ENCODE measurements at regions not wholly inside any gene's neighbourhood (a gene's known extent, or its start where the extent isn't known, plus 50 kb on each side); places are given as distances from the start of the nearest gene placed in this dataset.
A peak's percentile ranks its signal among the peaks of the same experiment; 100 is the strongest.

GRCh38 chr3:8365541-8365940, 136.1 kb upstream of the LMCD1 start:
- no peak for DNase-seq

DNA sequence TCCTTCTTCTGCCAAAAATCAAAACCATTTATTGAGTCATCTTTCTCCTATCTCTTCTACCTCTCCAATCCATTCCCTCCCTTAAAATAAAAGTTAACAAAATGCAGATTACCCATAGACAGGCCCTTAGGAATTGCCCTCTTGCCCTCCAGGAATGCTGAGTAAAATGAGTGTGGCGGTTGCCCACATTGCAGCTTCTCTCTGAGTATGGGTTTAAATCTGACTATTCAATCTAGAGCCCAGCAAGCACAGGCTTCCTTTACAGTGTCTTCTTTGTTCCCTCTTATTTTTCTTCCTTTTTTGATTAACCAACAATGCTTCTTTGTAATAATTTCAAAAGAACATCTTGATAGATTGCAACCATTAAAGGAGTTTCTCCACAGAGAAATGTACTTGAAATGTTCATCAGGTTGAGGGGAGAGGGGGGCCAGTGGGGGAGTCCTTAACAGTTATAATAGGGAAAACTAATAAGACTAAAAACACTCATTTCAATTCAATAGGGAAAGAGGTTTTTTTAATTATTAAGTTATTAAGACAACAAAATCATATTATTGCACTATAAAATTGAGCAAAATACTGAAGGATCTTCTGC, 135.3 kb upstream of the LMCD1 start:
- DNase-seq = no peak

GRCh38 chr3:8368598-8368997, 133.0 kb upstream of the LMCD1 start:
- no peak for DNase-seq

- no peak for DNase-seq
Measured at GRCh38 chr3:8369638-8370037, 132.0 kb upstream of the LMCD1 start.

DNA sequence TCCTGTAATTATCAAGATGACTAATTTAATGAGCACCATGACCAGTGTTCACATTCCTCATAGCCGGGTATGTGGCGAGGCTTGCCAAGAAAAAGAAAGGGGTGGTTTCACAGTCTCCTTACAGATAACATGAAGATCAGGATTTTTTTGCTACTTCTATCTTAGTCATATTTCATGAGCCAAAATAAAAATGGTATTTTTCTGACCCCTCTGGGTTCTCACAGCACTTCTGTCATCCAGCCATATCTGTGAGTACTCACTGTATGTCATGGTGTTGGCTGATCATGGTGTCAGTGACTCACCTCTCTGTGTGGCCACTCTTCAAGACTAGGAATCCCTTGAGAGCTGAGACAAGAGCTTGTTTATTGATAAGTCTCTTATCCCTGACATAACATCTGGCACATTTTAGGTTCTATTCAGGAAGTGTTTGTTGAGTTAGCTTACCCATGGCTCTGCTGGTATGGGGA, 130.5 kb upstream of the LMCD1 start:
- DNase-seq = peak; percentile 80

GRCh38 chr3:8371960-8372463, 129.6 kb upstream of the LMCD1 start:
- DNase-seq = no peak

DNA sequence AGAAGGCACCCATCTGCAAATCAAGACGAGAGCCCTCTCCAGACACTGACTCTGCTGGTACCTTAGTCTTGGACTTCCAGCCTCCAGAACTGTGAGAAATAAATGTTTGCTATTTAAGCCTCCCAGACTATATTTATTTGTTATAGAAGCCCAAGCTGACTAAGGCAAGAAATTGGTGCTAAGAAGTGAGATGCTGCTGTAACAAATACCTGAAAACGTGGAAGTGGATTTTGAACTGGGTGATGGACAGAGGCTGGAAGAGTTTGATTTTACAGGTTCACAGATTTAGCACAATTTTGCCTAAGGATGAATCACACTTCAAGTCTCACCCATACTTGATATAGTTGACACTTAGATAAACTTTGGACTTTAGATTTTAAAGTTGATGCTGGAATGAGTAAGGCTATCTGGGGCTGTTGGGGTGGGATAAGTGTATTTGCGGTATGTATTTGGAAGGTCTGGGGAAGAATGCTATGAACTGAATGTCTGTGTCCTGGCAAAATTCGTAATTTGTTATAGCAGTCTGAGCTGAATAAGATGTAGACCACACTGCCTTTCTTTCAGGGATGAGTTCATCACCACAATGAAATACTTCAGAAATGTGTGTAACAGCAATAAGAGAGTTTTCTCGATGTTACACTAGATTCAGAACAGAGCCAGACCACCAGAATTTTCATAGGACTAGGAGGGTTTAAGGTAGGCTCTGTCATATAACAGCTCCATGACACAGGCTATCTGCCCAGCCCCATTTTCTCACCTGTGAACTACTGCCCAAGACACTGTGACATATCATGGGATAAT, 120.5 kb upstream of the LMCD1 start:
- DNase-seq = no peak

- no peak for DNase-seq
Measured at GRCh38 chr3:8385848-8386620, 115.6 kb upstream of the LMCD1 start.

- no peak for DNase-seq
Measured at GRCh38 chr3:8387571-8387970, 114.1 kb upstream of the LMCD1 start.

DNA sequence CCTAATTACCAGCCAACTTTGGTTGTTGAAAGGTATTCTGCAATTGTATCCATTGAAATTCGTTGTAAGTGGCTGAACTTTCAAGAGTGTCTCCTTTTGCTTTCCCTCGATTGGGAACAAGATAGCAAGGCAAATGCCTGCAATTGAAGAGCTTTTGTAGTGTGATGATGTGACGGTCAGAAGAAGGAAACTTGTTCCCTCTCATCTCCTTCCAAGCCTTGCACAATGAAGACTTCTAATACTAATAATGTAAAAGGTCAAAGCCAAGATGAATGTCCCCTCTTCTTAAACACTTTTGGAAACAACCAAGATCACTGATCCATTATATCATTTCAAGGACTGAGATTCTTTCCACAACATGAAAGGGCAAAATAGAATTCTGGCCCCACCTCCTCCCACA, 101.9 kb upstream of the LMCD1 start:
- no peak for DNase-seq

GRCh38 chr3:8400911-8401310, 100.7 kb upstream of the LMCD1 start:
- DNase-seq = no peak

DNA sequence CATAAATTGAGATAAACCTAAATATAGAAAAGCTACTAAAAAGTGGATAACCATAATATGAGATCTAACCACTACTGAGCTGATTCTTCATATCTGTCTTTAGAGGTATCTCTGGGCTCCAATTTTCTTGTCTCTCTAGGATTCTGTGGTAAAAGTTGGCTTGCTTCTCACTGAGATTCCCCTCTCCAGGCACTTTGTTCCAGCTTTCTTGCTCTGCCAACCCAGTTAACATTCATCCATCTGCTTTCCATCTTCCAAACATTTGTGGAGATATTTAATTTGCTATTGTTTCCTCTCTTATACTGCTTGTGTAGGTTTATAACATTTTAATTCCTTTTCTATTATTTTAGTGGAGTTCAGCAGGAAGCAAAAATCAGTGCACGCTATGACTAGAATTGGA, 97.6 kb upstream of the LMCD1 start:
- DNase-seq = no peak

- no peak for DNase-seq
Measured at GRCh38 chr3:8405144-8405543, 96.5 kb upstream of the LMCD1 start.

GRCh38 chr3:8406479-8406878, 95.1 kb upstream of the LMCD1 start:
- DNase-seq = no peak

DNA sequence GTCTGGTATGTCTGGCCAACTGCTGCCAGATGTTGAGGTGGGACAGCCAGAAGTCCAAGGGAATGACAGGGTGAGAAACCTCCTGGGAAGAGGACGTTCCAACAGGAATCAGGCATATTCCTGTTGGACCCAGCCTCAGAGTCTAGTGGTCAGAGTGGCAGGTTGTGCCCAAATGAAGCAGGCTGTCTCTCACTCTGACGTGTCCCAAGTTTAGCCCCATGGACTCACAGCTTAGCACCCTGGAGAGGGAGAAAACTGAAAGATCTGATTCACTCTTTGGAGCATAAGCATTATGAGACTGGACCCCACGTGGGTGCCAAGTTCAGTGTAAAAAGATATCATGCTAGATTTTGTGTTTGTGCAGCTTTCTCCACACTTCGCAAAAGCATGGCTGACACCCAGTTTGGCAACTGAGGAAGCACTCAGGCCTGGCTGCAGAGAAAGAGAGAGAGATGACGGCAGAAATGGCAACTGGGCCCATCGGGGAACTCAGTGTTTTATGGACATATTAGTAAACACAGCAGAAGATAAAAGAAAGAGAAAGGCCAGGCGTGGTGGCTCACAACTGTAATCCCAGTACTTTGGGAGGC, 88.2 kb upstream of the LMCD1 start:
- DNase-seq = no peak

- DNase-seq = peak; percentile 34
Measured at GRCh38 chr3:8416965-8417364, 84.7 kb upstream of the LMCD1 start.

DNA sequence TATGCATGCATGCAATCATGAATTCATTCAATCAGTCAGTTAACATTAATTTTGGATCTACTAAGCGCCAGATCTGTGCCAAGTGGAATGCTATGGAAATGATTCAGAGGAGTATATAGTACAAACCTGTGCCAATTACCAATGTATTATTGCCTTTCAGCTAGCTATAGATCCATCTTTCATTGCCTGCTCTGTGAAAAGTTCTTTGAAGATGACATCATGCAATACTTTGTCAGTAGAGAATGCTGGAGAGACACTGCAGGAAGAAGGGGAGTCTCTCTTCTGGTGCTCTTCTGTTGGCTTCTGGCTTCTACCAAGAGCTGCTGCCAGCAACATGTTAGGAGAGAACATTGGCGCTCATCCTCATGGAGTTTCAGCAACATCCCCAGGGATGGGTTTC, 81.0 kb upstream of the LMCD1 start:
- no peak for DNase-seq

DNA sequence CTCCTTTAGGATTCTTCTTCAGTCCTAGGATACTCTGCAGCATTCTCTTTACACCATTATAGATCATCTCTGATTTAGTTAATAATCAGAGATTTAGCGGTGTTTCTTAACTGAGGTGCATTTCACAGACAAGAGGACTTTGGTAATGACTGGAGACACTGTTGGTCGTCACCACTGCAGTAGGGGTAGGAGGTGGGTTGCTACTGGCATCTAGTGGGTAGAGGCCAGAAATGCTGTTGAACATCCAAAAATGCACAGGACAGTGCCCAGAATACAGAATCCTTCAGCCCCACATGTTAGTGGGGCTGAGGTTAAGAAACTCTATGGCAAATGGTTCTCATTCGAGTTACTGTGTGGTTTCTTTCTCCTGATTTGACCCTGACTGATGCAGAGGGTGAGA, 80.4 kb upstream of the LMCD1 start:
- no peak for DNase-seq

DNA sequence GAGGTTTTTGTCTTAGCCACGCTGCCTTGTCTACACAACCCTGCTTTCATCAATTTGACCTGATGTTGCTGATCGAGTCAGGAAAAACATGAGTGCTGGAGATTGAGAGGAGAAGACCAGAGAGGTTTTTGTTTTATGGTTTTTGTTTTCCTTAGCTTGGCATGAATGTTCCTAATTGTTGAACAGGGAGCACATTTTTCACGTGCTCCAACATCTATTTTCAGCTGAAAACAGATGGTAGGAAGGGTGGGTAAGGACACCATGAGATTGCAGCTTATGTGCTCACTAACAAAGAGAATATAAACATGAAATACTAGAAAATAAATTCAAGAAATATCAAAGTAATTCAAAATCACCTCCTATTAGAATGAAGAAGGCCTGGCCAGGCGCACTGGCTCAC, 79.9 kb upstream of the LMCD1 start:
- DNase-seq = no peak

- DNase-seq = no peak
Measured at GRCh38 chr3:8423307-8423706, 78.3 kb upstream of the LMCD1 start.

DNA sequence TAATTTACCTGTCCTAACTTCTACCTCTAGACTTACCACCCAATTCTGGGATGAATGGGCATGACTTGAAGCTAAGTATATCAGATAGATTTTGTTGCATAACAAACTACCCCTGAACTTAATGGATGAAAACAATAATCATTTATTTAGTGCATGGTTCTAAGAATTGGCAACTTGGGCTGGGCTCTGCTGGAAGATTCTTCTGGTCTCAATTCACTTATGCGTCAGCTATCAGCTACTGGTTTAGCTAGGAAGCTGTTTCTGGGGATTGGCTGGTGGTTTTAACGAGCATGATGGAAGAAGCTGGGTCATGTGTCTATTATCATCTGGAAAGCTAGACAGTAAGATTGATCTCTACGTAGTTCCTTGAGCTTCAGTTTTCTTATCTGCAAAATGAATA, 77.3 kb upstream of the LMCD1 start:
- no peak for DNase-seq

- DNase-seq = no peak
Measured at GRCh38 chr3:8436661-8437287, 64.8 kb upstream of the LMCD1 start.

DNA sequence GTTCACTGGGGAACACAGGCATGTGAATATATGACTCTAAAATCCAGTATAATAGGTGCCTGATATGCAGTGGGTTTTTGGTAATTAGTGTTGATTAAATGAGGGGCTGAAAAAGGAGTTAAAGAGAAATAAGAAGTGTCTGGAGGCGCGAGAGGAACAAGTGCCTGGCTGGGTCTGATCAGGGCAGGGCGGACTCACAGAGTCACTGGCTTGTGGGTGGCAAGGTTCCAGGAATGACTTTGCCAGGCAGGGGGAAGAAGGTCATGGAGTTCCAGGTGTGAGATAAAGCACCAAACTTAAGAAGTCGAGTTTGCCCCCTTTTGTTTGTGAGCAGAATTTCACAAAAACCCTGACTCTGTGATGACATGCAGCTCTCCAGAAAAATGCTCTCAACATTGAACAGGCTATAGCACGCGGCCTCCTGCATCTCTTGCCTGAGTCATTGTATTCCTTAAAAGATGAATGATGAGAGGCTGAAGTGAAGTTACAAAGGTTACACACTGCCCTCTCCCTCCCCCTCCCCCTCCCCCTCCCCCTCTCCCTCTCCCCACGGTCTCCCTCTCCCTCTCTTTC, 63.0 kb upstream of the LMCD1 start:
- DNase-seq = no peak

All from NCI-H2029 (cell line).